GM12878 (cell line): ENCODE measurements at regions not wholly inside any gene's neighbourhood (a gene's known extent, or its start where the extent isn't known, plus 50 kb on each side); places are given as distances from the start of the nearest gene placed in this dataset.

Experiments used
- ATAC-seq: fragments of 200-7000 bp; cut with Tn5 transposase; 3 replicates; pipeline ENCODE4 v1.9.1; 2020; ENCODE audit warnings: mild to moderate bottlenecking, moderate library complexity
- BruUV-seq: library from RNA; stranded (reverse); fragments of 400-500 nt; replicated peaks from 2 replicates; lab custom pipeline; 2021; lab: Mats Ljungman, UMichigan
- CTCF ChIA-PET: fragments of 300-600 bp; sonication (Branson Sonifier 250); formaldehyde crosslinking; extraction: SDS; loops from one replicate; lab custom pipeline; 2021; ENCODE audit warnings: inconsistent platforms; lab: Yijun Ruan, JAX
- POLR2A ChIA-PET: fragments of 350-600 bp; formaldehyde crosslinking; extraction: SDS; loops from one replicate; lab custom pipeline; 2021; ENCODE audit warnings: inconsistent platforms; lab: Charles Lee
- RAD21 ChIA-PET: fragments of 300-600 bp; sonication (Branson Sonifier 250); formaldehyde crosslinking; loops from one replicate; lab custom pipeline; 2023; ENCODE audit warnings: antibody characterized with exemption; ENCODE audit not compliant: unreplicated experiment; lab: Charles Lee
- SMC1A ChIA-PET: fragments of 300-600 bp; sonication (Branson Sonifier 250); formaldehyde crosslinking; loops from one replicate; lab custom pipeline; 2023; ENCODE audit not compliant: unreplicated experiment, uncharacterized antibody; lab: Charles Lee
- DNase-seq: peaks from one replicate; pipeline ENCODE4 v3.0.0-alpha.2; 2011; ENCODE audit warnings: low read depth, low spot score
- FAIRE-seq: peaks from 3 replicates; lab custom pipeline; 2011; peaks lifted over from hg19 to GRCh38; lab: Jason Lieb, UNC
- H2AFZ ChIP-seq: 2 replicates; pipeline ENCODE4 v1.6.0; 2011; ENCODE audit warnings: low read depth, low read length, control low read depth; ENCODE audit not compliant: control insufficient read depth
- H3K27ac ChIP-seq: 2 replicates; pipeline ENCODE4 v1.5.1; 2011; ENCODE audit warnings: control low read depth; ENCODE audit not compliant: control insufficient read depth, insufficient read depth
- H3K27me3 ChIP-seq, 2 experiments: replicated peaks in 1 of 2; 2 replicates each; pipeline versions ENCODE4 v1.6.0 to v1.6.1; 2011; ENCODE audit warnings: low read length in 1 of 2; ENCODE audit not compliant: control insufficient read depth in 2 of 2, insufficient read depth in 2 of 2
- H3K36me3 ChIP-seq, 2 experiments: 2 replicates each; pipeline ENCODE4 v1.5.1; 2011; ENCODE audit warnings: low read length in 1 of 2; ENCODE audit not compliant: control insufficient read depth in 2 of 2, insufficient read depth in 2 of 2
- H3K4me1 ChIP-seq: 2 replicates; pipeline ENCODE4 v1.6.1; 2011; ENCODE audit warnings: mild to moderate bottlenecking, low read length, moderate library complexity, mixed read lengths; ENCODE audit not compliant: control insufficient read depth, insufficient read depth
- H3K4me2 ChIP-seq: 2 replicates; pipeline ENCODE4 v1.6.0; 2011; ENCODE audit warnings: control low read depth; ENCODE audit not compliant: control insufficient read depth, insufficient read depth
- H3K4me3 ChIP-seq: fragments of 200-600 bp; sonication (generic); 2 replicates; pipeline ENCODE4 v1.5.1; 2016
- H3K79me2 ChIP-seq: 2 replicates; pipeline ENCODE4 v1.6.0; 2011; ENCODE audit warnings: low read length; ENCODE audit not compliant: control insufficient read depth, insufficient read depth
- H3K9ac ChIP-seq: 2 replicates; pipeline ENCODE4 v1.8.0; 2011; ENCODE audit warnings: low read length, control low read depth, mixed read lengths; ENCODE audit not compliant: control insufficient read depth, insufficient read depth
- H3K9me3 ChIP-seq: replicated peaks from 3 replicates; pipeline ENCODE4 v1.5.1; 2011; ENCODE audit warnings: mild to moderate bottlenecking, low read length; ENCODE audit not compliant: control insufficient read depth, insufficient read depth
- H4K20me1 ChIP-seq: 2 replicates; pipeline ENCODE4 v1.6.0; 2011; ENCODE audit not compliant: control insufficient read depth, insufficient read depth
- CBFB ChIP-seq: IDR thresholded peaks from 2 replicates; pipeline ENCODE4 v1.6.1; 2016; ENCODE audit warnings: antibody characterized with exemption, low read depth
- CREM ChIP-seq: IDR thresholded peaks from 2 replicates; pipeline ENCODE4 v1.6.1; 2014; ENCODE audit warnings: antibody characterized with exemption, low read depth
- EZH2 ChIP-seq: IDR thresholded peaks from 2 replicates; pipeline ENCODE4 v1.6.1; 2012; ENCODE audit warnings: low read depth, mild to moderate bottlenecking, control low read depth, inconsistent platforms, low read length, borderline replicate concordance; ENCODE audit not compliant: control insufficient read depth
- IKZF2 ChIP-seq, 2 experiments: fragments of 450-650 bp; IDR thresholded peaks; 2 replicates each; pipeline ENCODE4 v1.6.1; 2017; ENCODE audit warnings: mild to moderate bottlenecking in 2 of 2, moderate library complexity in 2 of 2
- NR2C1 ChIP-seq: fragments of 450-650 bp; IDR thresholded peaks from 2 replicates; pipeline ENCODE4 v1.6.1; 2017; ENCODE audit warnings: antibody characterized with exemption, mild to moderate bottlenecking, moderate library complexity
- PBX3 ChIP-seq: IDR thresholded peaks from 2 replicates; pipeline ENCODE4 v1.6.1; 2011; ENCODE audit warnings: mild to moderate bottlenecking, low read depth, low read length, moderate library complexity; ENCODE audit not compliant: insufficient replicate concordance
- RB1 ChIP-seq: fragments of 450-650 bp; formaldehyde crosslinking; IDR thresholded peaks from 2 replicates; pipeline ENCODE4 v1.6.1; 2017; ENCODE audit warnings: mild to moderate bottlenecking, borderline replicate concordance
- RELA ChIP-seq: fragments of 450-650 bp; IDR thresholded peaks from 2 replicates; pipeline ENCODE4 v1.8.0; 2014; ENCODE audit warnings: borderline replicate concordance; ENCODE audit not compliant: partially characterized antibody
- SKIL ChIP-seq: fragments of 450-650 bp; IDR thresholded peaks from 2 replicates; pipeline ENCODE4 v1.6.1; 2017; ENCODE audit warnings: mild to moderate bottlenecking, low read depth, inconsistent platforms; ENCODE audit not compliant: poor library complexity, severe bottlenecking
- YY1 ChIP-seq: IDR thresholded peaks from 2 replicates; pipeline ENCODE4 v1.6.1; 2011; ENCODE audit warnings: low read depth, mild to moderate bottlenecking, low read length
- ZNF24 ChIP-seq: fragments of 450-650 bp; IDR thresholded peaks from 2 replicates; pipeline ENCODE4 v1.6.1; 2017; ENCODE audit warnings: antibody characterized with exemption, mild to moderate bottlenecking
- ZSCAN29 ChIP-seq: fragments of 450-650 bp; IDR thresholded peaks from 2 replicates; pipeline ENCODE4 v1.6.1; 2017; ENCODE audit warnings: mild to moderate bottlenecking, moderate library complexity
- WGBS: methylation state at CpG from one replicate; pipeline ENCODE4 v1.1.6; 2016; ENCODE audit warnings: low lambda C conversion rate; ENCODE audit not compliant: insufficient replicate concordance, insufficient coverage; ENCODE audit errors: missing lambda C conversion rate; 5-methylcytosine and 5-hydroxymethylcytosine counted together
- in situ Hi-C: fragments of 300-500 bp; cut with MboI; formaldehyde crosslinking; loops from 9 replicates; pipeline ENCODE4 v1.14.3; 2018; ENCODE audit warnings: mixed read lengths
- intact Hi-C: fragments of 100-400 bp; cut with micrococcal nuclease; formaldehyde crosslinking; loops from one replicate; pipeline ENCODE4 v1.14.2; 2022; ENCODE audit not compliant: unreplicated experiment

- peak; percentile 68 for TF ChIP-seq RELA
- no peak for TF ChIP-seq CBFB
Observed at GRCh38 chr22:45064313-45065278, 54.8 kb upstream of the PHF21B start (continued).

- H3K9ac ChIP-seq, result no peak overlapping the region
Observed at GRCh38 chr22:45065726-45066125, 55.9 kb upstream of the PHF21B start.

More at GRCh38 chr22:45065726-45066125, 55.9 kb upstream of the PHF21B start:
- ChIA-PET CTCF (no interaction called here), POLR2A (no interaction called here), SMC1A (no interaction called here)
- Histone ChIP-seq H3K4me2 (no peak overlapping the region), H3K4me3 (no peak overlapping the region), H3K27ac (no peak overlapping the region), H2AFZ (no peak overlapping the region), H3K27me3 (no peaks in the 10 kb centered on the region), H3K79me2 (no peaks in the 10 kb centered on the region), H4K20me1 (no peaks in the 10 kb centered on the region), H3K36me3 (no peaks in the 10 kb centered on the region), H3K4me1 (peaks cover 5% of the 10 kb centered on the region; the same call in 1 of the 2 replicates)
- no peak for ATAC-seq
- intact Hi-C loops, result no loop called here
- no peak for FAIRE-seq
- no peak for DNase-seq
- WGBS, result 49% methylated on average over 8 of the region's 8 CpGs
- in situ Hi-C loops, result no loop called here
- BruUV-seq, result no TSS peak
- TF ChIP-seq ZNF24 (no peak), PBX3 (no peak), ZSCAN29 (no peak), IKZF2 (IDR thresholded peaks at IDR 0.05) (no peak), RB1 (no peak), SKIL (no peak), EZH2 (no peak), YY1 (no peak), NR2C1 (no peak), CREM (no peak)
- TF ChIP-seq, all 136 proteins: peak for 0
- no peaks in the 10 kb centered on the region; the same call in 2 of the 3 replicates for H3K9me3 ChIP-seq
- RAD21 ChIA-PET, result no interaction called here
